ENCODE measurements at regions not wholly inside any gene's neighbourhood (a gene's known extent, or its start where the extent isn't known, plus 50 kb on each side); places are given as distances from the start of the nearest gene placed in this dataset.
A peak's percentile ranks its signal among the peaks of the same experiment; 100 is the strongest.

DNA sequence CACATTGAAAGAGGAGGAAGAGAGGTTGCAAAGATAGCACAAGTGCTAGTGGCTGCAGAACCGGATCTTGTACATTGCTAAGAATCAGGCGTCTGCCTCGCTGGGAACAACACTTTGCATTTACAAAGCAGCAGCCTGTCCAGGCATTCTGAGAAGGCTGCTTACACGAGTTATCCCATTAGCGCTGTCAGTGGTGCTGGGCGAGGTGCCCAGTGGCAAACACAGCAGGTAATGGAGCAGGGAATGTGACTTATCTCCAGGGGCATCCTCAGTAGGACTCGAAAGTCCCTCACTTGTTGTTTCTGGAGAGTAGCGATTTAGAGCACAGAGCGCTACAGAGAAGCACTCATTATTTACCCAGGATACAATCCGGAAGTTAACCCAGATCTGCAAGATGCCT is 209.6 kb downstream of the OLFM4 start:
- H3K9me3 ChIP-seq = no peaks in the 10 kb centered on the region
- no peaks in the 10 kb centered on the region for H3K27me3 ChIP-seq
- DNase-seq = no peak
- H3K4me3 ChIP-seq = no peak overlapping the region
- no peaks in the 10 kb centered on the region for H3K36me3 ChIP-seq
- H3K4me1 ChIP-seq = no peaks in the 10 kb centered on the region
- H3K27ac ChIP-seq = no peak overlapping the region
- TF ChIP-seq, protein P1, sequence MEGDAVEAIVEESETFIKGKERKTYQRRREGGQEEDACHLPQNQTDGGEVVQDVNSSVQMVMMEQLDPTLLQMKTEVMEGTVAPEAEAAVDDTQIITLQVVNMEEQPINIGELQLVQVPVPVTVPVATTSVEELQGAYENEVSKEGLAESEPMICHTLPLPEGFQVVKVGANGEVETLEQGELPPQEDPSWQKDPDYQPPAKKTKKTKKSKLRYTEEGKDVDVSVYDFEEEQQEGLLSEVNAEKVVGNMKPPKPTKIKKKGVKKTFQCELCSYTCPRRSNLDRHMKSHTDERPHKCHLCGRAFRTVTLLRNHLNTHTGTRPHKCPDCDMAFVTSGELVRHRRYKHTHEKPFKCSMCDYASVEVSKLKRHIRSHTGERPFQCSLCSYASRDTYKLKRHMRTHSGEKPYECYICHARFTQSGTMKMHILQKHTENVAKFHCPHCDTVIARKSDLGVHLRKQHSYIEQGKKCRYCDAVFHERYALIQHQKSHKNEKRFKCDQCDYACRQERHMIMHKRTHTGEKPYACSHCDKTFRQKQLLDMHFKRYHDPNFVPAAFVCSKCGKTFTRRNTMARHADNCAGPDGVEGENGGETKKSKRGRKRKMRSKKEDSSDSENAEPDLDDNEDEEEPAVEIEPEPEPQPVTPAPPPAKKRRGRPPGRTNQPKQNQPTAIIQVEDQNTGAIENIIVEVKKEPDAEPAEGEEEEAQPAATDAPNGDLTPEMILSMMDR (IDR thresholded peaks at IDR 0.05) = no peak
- no peak for TF ChIP-seq POLR2A (IDR thresholded peaks at IDR 0.05)
- intact Hi-C loops (cut with DNase I; ENCODE audit: low total_unique reads) = no loop called here

DNA sequence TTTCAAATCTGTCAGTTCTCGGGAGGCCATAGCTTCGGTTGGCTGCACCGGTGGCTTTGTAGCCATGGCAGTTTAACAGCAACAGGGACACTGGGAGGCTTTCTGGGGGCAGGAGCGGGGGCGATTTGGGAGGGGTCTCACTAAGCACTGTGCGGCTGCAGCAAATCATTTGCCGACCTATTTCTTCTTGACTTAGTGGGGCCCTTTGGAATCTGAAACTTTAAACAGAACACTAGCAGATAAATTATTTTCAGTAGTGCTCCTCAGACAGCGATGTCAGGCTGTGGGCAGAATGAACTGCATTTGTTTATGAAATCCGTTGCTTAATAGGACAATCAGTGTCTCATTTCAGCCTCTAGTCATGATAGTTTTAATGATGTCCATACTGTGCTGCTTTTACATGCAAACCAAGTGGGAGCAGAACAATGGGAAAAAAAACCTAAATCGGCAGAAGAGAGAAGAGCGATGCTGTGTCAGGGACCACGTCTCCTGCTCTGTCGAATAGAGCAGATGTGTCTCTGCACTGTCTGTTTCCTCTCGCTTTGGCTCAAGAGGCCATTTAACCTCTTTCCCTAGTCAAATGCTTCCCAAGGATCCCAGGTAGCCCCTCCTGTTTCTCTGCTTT is 211.9 kb downstream of the OLFM4 start:
- no peak overlapping the region for H3K4me3 ChIP-seq
- no peaks in the 10 kb centered on the region for H3K4me1 ChIP-seq
- no peaks in the 10 kb centered on the region for H3K36me3 ChIP-seq
- H3K27me3 ChIP-seq = no peaks in the 10 kb centered on the region
- H3K9me3 ChIP-seq = no peaks in the 10 kb centered on the region
- TF ChIP-seq, protein P1 (IDR thresholded peaks at IDR 0.05) = no peak
- TF ChIP-seq POLR2A (IDR thresholded peaks at IDR 0.05) = no peak
- no peak overlapping the region for H3K27ac ChIP-seq
- intact Hi-C loops (cut with DNase I; ENCODE audit: low total_unique reads) = no loop called here
- DNase-seq = no peak

DNA sequence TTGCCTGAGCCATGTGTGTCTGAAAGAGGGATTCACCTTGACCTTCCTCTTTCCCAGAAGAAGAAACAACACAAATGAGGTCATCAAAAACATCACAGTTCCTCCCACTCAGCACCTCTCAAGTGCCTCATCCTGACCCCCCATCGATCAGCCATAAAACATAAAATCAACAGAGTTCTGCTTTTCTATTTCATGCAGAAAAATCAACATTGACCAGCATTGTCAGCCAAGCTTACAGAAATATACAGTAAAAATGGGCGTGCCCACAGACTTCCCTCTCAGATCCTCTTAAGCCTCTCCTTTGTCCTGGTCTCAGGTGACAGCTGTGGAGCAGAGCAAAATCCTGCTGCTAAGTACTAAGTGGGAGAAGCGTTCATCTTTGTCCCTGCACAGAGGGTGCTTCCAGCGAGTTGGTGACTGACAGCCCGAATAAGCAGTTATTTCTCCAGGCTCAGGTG is 213.3 kb downstream of the OLFM4 start:
- no peak overlapping the region for H3K4me3 ChIP-seq
- H3K27me3 ChIP-seq = no peaks in the 10 kb centered on the region
- DNase-seq = no peak
- no peaks in the 10 kb centered on the region for H3K4me1 ChIP-seq
- H3K36me3 ChIP-seq = no peaks in the 10 kb centered on the region
- no peak overlapping the region for H3K27ac ChIP-seq
- no peak for TF ChIP-seq POLR2A (IDR thresholded peaks at IDR 0.05)
- TF ChIP-seq, protein P1 (IDR thresholded peaks at IDR 0.05) = no peak
- H3K9me3 ChIP-seq = no peaks in the 10 kb centered on the region
- intact Hi-C loops (cut with DNase I; ENCODE audit: low total_unique reads) = no loop called here

DNA sequence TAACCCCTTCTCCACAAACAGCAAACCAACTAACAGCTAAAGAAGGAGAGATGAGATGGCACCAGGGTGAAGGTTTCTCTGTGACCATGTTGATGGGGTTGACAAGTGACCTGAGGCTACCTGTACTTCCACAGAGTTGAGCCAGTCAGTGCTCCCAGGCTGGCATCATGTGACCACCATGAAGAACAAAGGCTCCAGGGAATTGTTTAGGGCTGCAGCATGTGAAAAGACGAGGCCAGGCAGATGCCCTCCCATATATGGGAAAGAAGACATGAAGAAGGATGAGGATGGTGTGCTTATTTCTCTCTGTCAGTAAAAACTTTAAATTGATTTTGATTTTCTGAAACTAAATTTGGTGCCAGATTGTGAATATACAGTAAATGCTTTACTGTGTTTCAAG is 220.6 kb downstream of the OLFM4 start:
- no peaks in the 10 kb centered on the region for H3K4me1 ChIP-seq
- intact Hi-C loops (cut with DNase I; ENCODE audit: low total_unique reads) = no loop called here
- H3K9me3 ChIP-seq = no peaks in the 10 kb centered on the region
- no peaks in the 10 kb centered on the region for H3K36me3 ChIP-seq
- no peak overlapping the region for H3K4me3 ChIP-seq
- DNase-seq = no peak
- no peak overlapping the region for H3K27ac ChIP-seq
- no peaks in the 10 kb centered on the region for H3K27me3 ChIP-seq
- TF ChIP-seq POLR2A (IDR thresholded peaks at IDR 0.05) = no peak
- TF ChIP-seq, protein P1 (IDR thresholded peaks at IDR 0.05) = no peak

DNA sequence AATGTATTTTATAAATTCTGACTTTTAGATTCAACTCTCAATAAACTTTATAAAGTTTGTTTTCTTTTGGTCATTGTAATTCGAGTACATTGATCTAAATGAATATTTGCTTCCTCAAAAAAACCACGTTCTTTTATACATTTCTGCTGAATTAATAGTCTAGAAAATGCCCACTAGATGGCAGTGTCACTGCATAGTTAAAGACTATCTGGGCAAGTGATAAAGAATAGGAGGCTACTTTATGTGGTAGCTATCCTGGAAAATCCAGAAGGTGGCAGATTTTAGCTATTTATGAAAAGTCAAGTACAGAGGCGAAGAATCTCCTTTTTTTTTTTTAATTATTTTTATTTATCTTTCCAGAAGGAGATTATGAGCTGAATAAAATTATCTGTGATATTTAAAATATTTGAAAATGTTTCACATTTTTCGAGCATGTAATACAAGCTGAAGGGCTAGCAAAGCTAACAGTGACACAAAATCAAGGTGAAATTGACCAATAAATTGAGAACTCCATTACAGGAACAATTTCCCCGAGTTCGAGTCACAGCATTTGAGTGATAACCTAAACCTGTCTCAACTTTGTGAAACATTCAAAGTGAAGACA is 221.8 kb downstream of the OLFM4 start:
- DNase-seq = no peak
- H3K27me3 ChIP-seq = no peaks in the 10 kb centered on the region
- intact Hi-C loops (cut with DNase I; ENCODE audit: low total_unique reads) = no loop called here
- no peaks in the 10 kb centered on the region for H3K9me3 ChIP-seq
- H3K4me3 ChIP-seq = no peak overlapping the region
- H3K27ac ChIP-seq = no peak overlapping the region
- TF ChIP-seq, protein P1 (IDR thresholded peaks at IDR 0.05) = peak; percentile 52 to 78 (median 62)
- no peak for TF ChIP-seq POLR2A (IDR thresholded peaks at IDR 0.05)
- H3K4me1 ChIP-seq = no peaks in the 10 kb centered on the region
- H3K36me3 ChIP-seq = no peaks in the 10 kb centered on the region

Measured in uterus (tissue), 3 donors.